C4-2B (cell line): ENCODE measurements at regions not wholly inside any gene's neighbourhood (a gene's known extent, or its start where the extent isn't known, plus 50 kb on each side); places are given as distances from the start of the nearest gene placed in this dataset.

Source experiments
- ZFX ChIP-seq: fragments of 450-650 bp; IDR thresholded peaks from 2 replicates; pipeline ENCODE4 v1.6.1; 2017
- TF ChIP-seq, protein P1 (sequence below): fragments of 450-650 bp; conservative IDR thresholded peaks from 2 replicates; pipeline ENCODE4 v1.5.1; 2017; ENCODE audit warnings: mild to moderate bottlenecking

GRCh38 chr21:22352088-22352487, 1353.9 kb downstream of the NCAM2 start:
- TF ChIP-seq, protein P1, sequence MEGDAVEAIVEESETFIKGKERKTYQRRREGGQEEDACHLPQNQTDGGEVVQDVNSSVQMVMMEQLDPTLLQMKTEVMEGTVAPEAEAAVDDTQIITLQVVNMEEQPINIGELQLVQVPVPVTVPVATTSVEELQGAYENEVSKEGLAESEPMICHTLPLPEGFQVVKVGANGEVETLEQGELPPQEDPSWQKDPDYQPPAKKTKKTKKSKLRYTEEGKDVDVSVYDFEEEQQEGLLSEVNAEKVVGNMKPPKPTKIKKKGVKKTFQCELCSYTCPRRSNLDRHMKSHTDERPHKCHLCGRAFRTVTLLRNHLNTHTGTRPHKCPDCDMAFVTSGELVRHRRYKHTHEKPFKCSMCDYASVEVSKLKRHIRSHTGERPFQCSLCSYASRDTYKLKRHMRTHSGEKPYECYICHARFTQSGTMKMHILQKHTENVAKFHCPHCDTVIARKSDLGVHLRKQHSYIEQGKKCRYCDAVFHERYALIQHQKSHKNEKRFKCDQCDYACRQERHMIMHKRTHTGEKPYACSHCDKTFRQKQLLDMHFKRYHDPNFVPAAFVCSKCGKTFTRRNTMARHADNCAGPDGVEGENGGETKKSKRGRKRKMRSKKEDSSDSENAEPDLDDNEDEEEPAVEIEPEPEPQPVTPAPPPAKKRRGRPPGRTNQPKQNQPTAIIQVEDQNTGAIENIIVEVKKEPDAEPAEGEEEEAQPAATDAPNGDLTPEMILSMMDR: no peak
- no peak for TF ChIP-seq ZFX
